Peyer's patch (tissue), 4 donors: ENCODE measurements at regions not wholly inside any gene's neighbourhood (a gene's known extent, or its start where the extent isn't known, plus 50 kb on each side); places are given as distances from the start of the nearest gene placed in this dataset.

Source experiments
- POLR2A ChIP-seq, 2 donors: fragments of 450-650 bp; IDR thresholded peaks; one replicate each; pipeline ENCODE4 v1.5.1; 2017; ENCODE audit warnings: antibody characterized with exemption in 2 of 2, mild to moderate bottlenecking in 2 of 2, moderate library complexity in 2 of 2
- TF ChIP-seq, protein P1 (sequence below), 6 experiments: fragments of 450-650 bp in 4 of 6; fragments of 200-600 bp in 2 of 6; sonication (generic) in 1 of 6; IDR thresholded peaks; one replicate each; pipeline ENCODE4 v1.5.1; 2017 to 2019; ENCODE audit warnings: antibody characterized with exemption in 6 of 6, mild to moderate bottlenecking in 3 of 6, moderate library complexity in 1 of 6

DNA sequence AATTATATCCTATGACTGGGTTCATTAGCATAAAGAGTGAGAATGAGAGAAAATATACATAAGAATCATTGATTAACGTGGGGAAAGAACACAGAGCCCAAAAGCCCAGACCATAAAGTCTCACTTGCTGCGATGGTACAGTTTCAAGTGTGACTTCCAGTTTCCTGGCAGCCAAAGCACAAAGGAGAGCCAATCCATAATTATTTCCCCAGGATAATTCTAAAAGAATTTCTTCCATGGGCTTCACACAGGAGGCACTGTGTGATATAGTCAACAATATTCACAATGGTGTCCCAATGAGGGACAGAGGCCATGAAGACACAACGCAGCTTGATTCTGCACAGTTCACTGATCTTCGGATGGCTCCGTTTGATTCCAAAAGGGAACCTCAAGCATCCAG, 321.6 kb downstream of the PLPP3 start:
- TF ChIP-seq, protein P1, sequence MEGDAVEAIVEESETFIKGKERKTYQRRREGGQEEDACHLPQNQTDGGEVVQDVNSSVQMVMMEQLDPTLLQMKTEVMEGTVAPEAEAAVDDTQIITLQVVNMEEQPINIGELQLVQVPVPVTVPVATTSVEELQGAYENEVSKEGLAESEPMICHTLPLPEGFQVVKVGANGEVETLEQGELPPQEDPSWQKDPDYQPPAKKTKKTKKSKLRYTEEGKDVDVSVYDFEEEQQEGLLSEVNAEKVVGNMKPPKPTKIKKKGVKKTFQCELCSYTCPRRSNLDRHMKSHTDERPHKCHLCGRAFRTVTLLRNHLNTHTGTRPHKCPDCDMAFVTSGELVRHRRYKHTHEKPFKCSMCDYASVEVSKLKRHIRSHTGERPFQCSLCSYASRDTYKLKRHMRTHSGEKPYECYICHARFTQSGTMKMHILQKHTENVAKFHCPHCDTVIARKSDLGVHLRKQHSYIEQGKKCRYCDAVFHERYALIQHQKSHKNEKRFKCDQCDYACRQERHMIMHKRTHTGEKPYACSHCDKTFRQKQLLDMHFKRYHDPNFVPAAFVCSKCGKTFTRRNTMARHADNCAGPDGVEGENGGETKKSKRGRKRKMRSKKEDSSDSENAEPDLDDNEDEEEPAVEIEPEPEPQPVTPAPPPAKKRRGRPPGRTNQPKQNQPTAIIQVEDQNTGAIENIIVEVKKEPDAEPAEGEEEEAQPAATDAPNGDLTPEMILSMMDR (IDR thresholded peaks at IDR 0.05) = no peak
- no peak for TF ChIP-seq POLR2A (IDR thresholded peaks at IDR 0.05)
